GM18951 (cell line): ENCODE measurements at regions not wholly inside any gene's neighbourhood (a gene's known extent, or its start where the extent isn't known, plus 50 kb on each side); places are given as distances from the start of the nearest gene placed in this dataset.
"Not testable (repeated sequence)": the region's sequence is repeated elsewhere in the genome, so short reads cannot be mapped to it uniquely, and the experiment has no call there.

ENCODE experiments used
- POLR2A ChIP-seq: IDR thresholded peaks from 4 replicates; pipeline ENCODE4 v1.6.1; 2011; ENCODE audit warnings: mild to moderate bottlenecking; ENCODE audit not compliant: insufficient read length, insufficient read depth; ENCODE audit errors: extremely low read depth
- in situ Hi-C: fragments of 300-500 bp; cut with MboI; formaldehyde crosslinking; loops from one replicate; pipeline ENCODE4 v1.12.0; 2022; ENCODE audit warnings: low sequenced_read_pairs, mixed read lengths, inconsistent platforms; ENCODE audit not compliant: unreplicated experiment

- TF ChIP-seq POLR2A = no peak
These were observed 542.4 kb downstream of the FLRT2 start for GRCh38 chr14:86072116-86072894.

GRCh38 chr14:86066651-86067050, 536.7 kb downstream of the FLRT2 start:
- in situ Hi-C loops = no loop called here
- TF ChIP-seq POLR2A = no peak

More at GRCh38 chr14:86072116-86072894, 542.4 kb downstream of the FLRT2 start:
- in situ Hi-C loops = no loop called here

- in situ Hi-C loops = no loop called here
- TF ChIP-seq POLR2A = no peak
These were observed 535.5 kb downstream of the FLRT2 start for GRCh38 chr14:86065407-86065806.

GRCh38 chr14:86064595-86064994, 534.7 kb downstream of the FLRT2 start:
- in situ Hi-C loops = not testable (repeated sequence)

- in situ Hi-C loops = no loop called here
- TF ChIP-seq POLR2A = no peak
These were observed 527.2 kb downstream of the FLRT2 start for GRCh38 chr14:86057018-86057667.

DNA sequence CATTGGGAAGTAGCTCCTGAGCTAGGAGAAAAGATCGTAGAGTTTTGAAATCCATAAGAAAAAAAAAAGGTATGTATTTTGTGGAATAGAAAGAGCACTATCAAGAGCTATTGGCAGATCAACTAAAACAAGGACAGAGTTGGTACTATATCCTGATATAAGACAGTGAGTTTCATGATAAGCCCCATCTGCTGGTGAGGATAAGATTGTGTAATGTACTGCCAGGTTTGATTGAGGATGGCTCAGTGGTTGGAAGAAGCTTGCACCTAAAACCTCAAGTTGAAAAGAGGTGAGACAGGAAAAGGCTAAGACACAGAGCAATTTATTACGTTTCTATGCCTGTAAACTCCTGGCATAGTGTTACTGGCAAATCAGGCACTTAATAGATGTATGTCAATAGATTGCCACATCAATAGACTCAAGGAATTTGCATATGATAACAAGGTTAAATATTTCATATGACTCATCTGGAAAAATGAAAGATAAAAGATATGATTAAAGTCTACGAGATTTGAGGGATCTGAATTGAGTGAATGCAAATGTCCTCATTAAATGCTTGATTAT, 525.6 kb downstream of the FLRT2 start:
- no peak for TF ChIP-seq POLR2A
- in situ Hi-C loops = no loop called here

DNA sequence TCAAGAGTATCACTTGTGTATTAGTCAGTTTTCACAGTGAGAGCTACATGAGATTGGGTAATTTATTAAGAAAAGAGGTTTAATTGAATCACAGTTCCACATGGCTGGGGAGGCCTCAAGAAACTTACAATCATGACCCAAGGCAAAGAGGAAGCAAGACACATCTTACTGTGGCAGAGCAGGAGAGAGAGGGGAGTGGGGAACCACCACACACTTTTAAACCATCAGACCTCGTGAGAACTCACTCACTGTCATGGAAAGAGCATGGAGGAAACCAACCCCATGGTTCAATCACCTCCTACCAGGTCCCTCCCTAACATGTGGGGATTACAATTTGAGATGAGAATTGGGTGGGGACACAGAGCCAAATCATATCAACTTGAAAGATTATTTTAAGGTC, 522.9 kb downstream of the FLRT2 start:
- in situ Hi-C loops = no loop called here

GRCh38 chr14:86050757-86051156, 520.8 kb downstream of the FLRT2 start:
- no peak for TF ChIP-seq POLR2A
- in situ Hi-C loops = no loop called here

More for the DNA sequence above, 522.9 kb downstream of the FLRT2 start:
- TF ChIP-seq POLR2A = no peak

DNA sequence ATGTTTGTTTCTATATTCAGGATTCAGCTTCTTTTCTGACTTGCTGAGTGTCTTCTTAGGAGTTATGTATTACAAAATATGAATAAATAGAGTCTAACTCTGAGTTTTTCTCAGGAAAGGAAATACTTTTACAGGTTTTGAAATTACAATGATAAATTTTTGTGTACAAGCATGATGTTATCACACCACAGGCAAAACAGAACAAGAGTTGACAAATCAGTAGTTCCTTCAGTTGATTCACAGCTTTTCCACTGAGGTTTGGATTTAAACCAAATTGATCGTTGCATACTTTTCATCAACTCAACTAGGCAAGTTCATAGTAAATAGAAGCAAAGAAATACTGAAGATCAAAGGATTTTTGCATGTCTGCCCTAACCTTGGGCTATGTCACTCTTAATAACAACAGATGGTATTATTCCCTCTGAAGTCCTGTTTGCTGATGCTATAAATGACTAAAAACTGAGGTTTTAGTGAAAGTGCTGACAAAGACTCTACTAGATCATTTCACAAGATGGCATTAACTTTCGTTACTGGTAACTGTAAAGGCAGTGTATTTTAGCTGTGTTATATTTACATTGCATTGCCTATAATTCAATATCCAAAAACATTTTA, 520.2 kb downstream of the FLRT2 start:
- in situ Hi-C loops = no loop called here

DNA sequence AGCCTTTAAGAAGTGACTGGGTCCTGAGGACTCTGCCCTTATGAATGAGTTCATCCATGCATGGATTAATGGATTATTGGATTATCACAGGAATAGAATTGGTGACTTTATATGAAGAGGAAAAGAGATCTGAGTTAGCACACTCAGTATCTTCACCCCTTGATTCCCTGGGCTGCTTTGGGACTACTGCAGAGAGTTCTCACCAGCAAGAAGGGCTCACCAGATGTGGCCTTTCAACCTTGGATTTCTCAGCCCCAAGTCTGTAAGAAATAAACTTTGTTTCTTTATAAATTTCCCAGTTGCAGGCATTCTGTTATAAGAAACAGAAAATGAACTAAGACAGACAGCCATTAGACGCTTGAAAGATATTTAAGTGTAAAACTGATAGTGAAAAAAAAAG, 509.2 kb downstream of the FLRT2 start:
- in situ Hi-C loops = no loop called here
- TF ChIP-seq POLR2A = no peak

More for the DNA sequence above, 520.2 kb downstream of the FLRT2 start:
- no peak for TF ChIP-seq POLR2A

DNA sequence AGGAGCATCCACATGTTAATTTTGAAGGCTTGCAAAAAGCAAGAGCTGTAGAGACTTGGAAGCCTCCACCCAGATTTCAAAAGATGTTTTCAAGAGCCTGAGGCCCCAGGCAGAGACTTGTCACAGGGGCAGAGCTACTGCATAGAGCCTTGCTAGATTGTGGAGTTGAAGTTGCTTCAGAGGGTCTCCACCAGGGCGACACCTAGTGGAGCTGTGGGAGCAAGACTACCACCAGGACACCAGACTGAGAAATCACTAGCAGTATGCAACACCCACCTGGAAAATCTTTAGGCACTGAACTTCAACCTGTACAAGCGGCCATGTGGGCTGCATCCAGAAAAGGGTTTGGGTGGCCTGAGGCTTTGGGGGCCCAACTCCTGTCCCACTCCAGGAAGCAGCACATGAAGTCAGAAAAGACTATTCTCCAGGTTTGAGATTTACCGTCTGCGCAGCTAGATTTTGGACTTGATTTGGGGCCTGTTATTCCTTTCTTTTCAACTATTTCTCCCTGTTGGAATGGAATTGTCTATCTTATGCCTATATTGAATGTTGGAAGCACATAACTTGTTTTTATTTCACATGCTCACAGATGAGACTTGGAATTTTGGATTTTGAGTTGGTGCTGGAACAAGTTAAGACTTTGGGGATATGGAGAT, 508.6 kb downstream of the FLRT2 start:
- no peak for TF ChIP-seq POLR2A
- in situ Hi-C loops = no loop called here

DNA sequence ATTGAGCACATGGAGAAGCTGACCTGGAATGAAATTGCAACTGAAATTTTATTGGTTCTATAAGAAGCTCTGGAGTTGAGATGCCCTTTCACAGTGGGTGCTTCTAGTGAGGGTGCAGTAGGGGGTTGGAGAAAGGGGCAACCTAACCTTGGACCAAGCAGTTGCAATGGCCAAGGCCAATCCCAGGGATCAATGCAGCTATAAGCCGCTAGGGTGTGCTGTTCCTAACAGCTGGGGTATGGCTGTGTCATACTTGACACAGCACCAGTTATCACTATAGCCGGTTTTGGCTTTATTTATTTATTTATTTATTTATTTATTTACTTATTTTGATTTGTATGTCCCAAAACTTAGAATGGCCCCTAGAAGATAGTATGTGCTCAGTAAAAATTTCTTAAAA, 505.9 kb downstream of the FLRT2 start:
- in situ Hi-C loops = no loop called here
- TF ChIP-seq POLR2A = no peak

DNA sequence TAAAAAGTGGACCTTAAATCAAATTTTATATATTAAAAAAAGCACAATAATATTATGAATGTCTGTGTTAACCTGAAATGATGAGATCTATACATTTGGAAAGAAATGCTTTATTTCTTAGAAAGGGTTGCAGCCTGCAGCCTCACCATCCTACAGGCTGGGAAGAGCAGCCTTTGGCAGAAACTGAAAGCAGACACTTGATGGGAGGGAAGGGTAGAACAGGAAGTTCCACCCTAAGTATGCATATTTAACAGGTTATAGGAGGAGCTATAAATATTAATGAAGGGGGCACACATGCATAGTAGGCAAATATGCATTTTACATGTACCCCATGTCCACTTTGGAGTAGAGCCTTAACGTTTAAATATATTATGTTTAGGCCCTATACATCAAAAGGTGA, 498.0 kb downstream of the FLRT2 start:
- in situ Hi-C loops = no loop called here
- TF ChIP-seq POLR2A = no peak
